Fibroblast of lung (primary cell): ENCODE measurements at regions not wholly inside any gene's neighbourhood (a gene's known extent, or its start where the extent isn't known, plus 50 kb on each side); places are given as distances from the start of the nearest gene placed in this dataset.

ENCODE experiments used
- DNase-seq, 2 donors: peaks; one replicate each; pipeline versions ENCODE4 v3.0.0 to v3.0.0-alpha.2; 2010; ENCODE audit warnings: low read depth in 2 of 2
- H2AFZ ChIP-seq: 2 replicates; pipeline ENCODE4 v1.5.1; 2012; ENCODE audit warnings: low read length, control low read depth, inconsistent platforms
- H3K27ac ChIP-seq: 2 replicates; pipeline ENCODE4 v1.5.1; 2011; ENCODE audit warnings: low read length, control low read depth; ENCODE audit not compliant: insufficient read depth
- H3K27me3 ChIP-seq: 2 replicates; pipeline ENCODE4 v1.5.1; 2011; ENCODE audit warnings: mild to moderate bottlenecking, low read length; ENCODE audit not compliant: control insufficient read depth, insufficient read depth
- H3K36me3 ChIP-seq: 2 replicates; pipeline ENCODE4 v1.5.1; 2011; ENCODE audit warnings: low read length; ENCODE audit not compliant: control insufficient read depth, insufficient read depth
- H3K4me1 ChIP-seq: 2 replicates; pipeline ENCODE4 v1.5.1; 2011; ENCODE audit warnings: low read length; ENCODE audit not compliant: control insufficient read depth, insufficient read depth; ENCODE audit errors: extremely low read depth
- H3K4me2 ChIP-seq: 2 replicates; pipeline ENCODE4 v1.5.1; 2011; ENCODE audit warnings: low read length, control low read depth; ENCODE audit not compliant: insufficient read depth; ENCODE audit errors: extremely low read depth
- H3K4me3 ChIP-seq, 4 experiments: fragments of 200-600 bp in 1 of 4; sonication (generic) in 1 of 4; replicated peaks in 1 of 4; 2 replicates each; pipeline ENCODE4 v1.5.1; 2011 to 2016; ENCODE audit warnings: low read length in 4 of 4, low read depth in 3 of 4, mild to moderate bottlenecking in 3 of 4, control low read depth in 2 of 4, inconsistent platforms in 1 of 4, mixed read lengths in 1 of 4; ENCODE audit not compliant: insufficient read depth in 1 of 4; ENCODE audit errors: control extremely low read depth in 1 of 4
- H3K79me2 ChIP-seq: 2 replicates; pipeline ENCODE4 v1.5.1; 2012; ENCODE audit warnings: mild to moderate bottlenecking, low read length, inconsistent platforms; ENCODE audit not compliant: control insufficient read depth, insufficient read depth
- H3K9ac ChIP-seq: 2 replicates; pipeline ENCODE4 v1.5.1; 2011; ENCODE audit warnings: mild to moderate bottlenecking, low read length, control low read depth; ENCODE audit not compliant: insufficient read depth
- H3K9me3 ChIP-seq: 2 replicates; pipeline ENCODE4 v1.5.1; 2012; ENCODE audit warnings: low read depth, low read length; ENCODE audit not compliant: control insufficient read depth, insufficient read depth
- H4K20me1 ChIP-seq: 2 replicates; pipeline ENCODE4 v1.5.1; 2011; ENCODE audit warnings: low read length; ENCODE audit not compliant: control insufficient read depth, insufficient read depth; ENCODE audit errors: extremely low read depth
- CTCF ChIP-seq, 2 donors: IDR thresholded peaks in 1 of 2; conservative IDR thresholded peaks in 1 of 2; 1 replicate in 1 of 2; 2 replicates in 1 of 2; pipeline ENCODE4 v1.5.1; 2011 to 2012; ENCODE audit warnings: low read length in 2 of 2, control low read depth in 1 of 2, inconsistent platforms in 1 of 2, low read depth in 1 of 2, mild to moderate bottlenecking in 1 of 2
- EZH2 ChIP-seq: IDR thresholded peaks from 2 replicates; pipeline ENCODE4 v1.5.1; 2012; ENCODE audit warnings: low read length, control low read depth, mild to moderate bottlenecking; ENCODE audit errors: missing control alignments

GRCh38 chr16:13527332-13527731 lies 392.6 kb upstream of the ERCC4 start:
- Histone ChIP-seq H3K4me2 (no peak overlapping the region), H3K27me3 (no peaks in the 10 kb centered on the region), H3K27ac (no peak overlapping the region), H3K79me2 (no peaks in the 10 kb centered on the region), H2AFZ (no peak overlapping the region), H3K4me3 (no peak overlapping the region), H3K36me3 (no peaks in the 10 kb centered on the region), H3K4me1 (no peaks in the 10 kb centered on the region), H4K20me1 (no peaks in the 10 kb centered on the region), H3K9me3 (no peaks in the 10 kb centered on the region), H3K9ac (no peak overlapping the region)
- no peak for DNase-seq
- TF ChIP-seq CTCF (conservative IDR thresholded peaks at IDR 0.05 in 1 of 2, IDR thresholded peaks at IDR 0.05 in 1 of 2; ENCODE audit: low read depth in 1 of 2, low read length in 2 of 2) (no peak), EZH2 (no peak)

DNA sequence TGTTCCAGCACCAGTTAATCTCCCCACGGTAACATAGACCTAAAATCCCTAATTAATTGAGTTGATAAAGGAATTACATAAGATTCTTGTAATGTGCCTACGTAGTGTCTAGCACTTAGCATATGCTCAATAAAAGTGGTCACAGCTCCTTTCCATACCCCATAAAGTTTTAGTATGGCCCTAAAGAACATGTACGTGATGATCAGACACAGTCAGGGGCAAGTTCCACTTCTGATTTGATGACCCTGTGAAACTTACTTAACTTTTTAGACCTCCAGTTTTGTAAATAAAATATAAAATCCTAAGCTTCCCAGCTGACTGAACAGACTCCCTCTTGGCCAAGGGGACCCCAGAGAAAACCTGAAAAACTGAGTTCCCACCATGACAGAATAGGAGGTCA lies 391.3 kb upstream of the ERCC4 start:
- no peak overlapping the region for H3K4me3 ChIP-seq
- no peak overlapping the region for H2AFZ ChIP-seq
- H3K36me3 ChIP-seq = no peaks in the 10 kb centered on the region
- H3K9ac ChIP-seq = no peak overlapping the region
- no peaks in the 10 kb centered on the region for H4K20me1 ChIP-seq
- no peak overlapping the region for H3K4me2 ChIP-seq
- no peaks in the 10 kb centered on the region for H3K4me1 ChIP-seq
- no peak overlapping the region for H3K27ac ChIP-seq
- H3K79me2 ChIP-seq = no peaks in the 10 kb centered on the region
- H3K27me3 ChIP-seq = no peaks in the 10 kb centered on the region
- TF ChIP-seq EZH2 = no peak
- no peak for TF ChIP-seq CTCF (conservative IDR thresholded peaks at IDR 0.05 in 1 of 2, IDR thresholded peaks at IDR 0.05 in 1 of 2; ENCODE audit: low read depth in 1 of 2, low read length in 2 of 2)
- no peaks in the 10 kb centered on the region for H3K9me3 ChIP-seq
- no peak for DNase-seq

- Histone ChIP-seq H3K36me3 (no peaks in the 10 kb centered on the region), H3K9ac (no peak overlapping the region), H4K20me1 (no peaks in the 10 kb centered on the region), H3K27ac (no peak overlapping the region), H2AFZ (no peak overlapping the region), H3K4me1 (no peaks in the 10 kb centered on the region), H3K79me2 (no peaks in the 10 kb centered on the region), H3K9me3 (no peaks in the 10 kb centered on the region), H3K27me3 (no peaks in the 10 kb centered on the region), H3K4me2 (no peak overlapping the region), H3K4me3 (no peak overlapping the region)
- DNase-seq = no peak
- TF ChIP-seq EZH2 = no peak
- no peak for TF ChIP-seq CTCF (conservative IDR thresholded peaks at IDR 0.05 in 1 of 2, IDR thresholded peaks at IDR 0.05 in 1 of 2; ENCODE audit: low read depth in 1 of 2, low read length in 2 of 2)
Observed at GRCh38 chr16:13529193-13529982, 390.6 kb upstream of the ERCC4 start.
